ENCODE measurements at regions not wholly inside any gene's neighbourhood (a gene's known extent, or its start where the extent isn't known, plus 50 kb on each side); places are given as distances from the start of the nearest gene placed in this dataset.
A peak's percentile ranks its signal among the peaks of the same experiment; 100 is the strongest.

DNA sequence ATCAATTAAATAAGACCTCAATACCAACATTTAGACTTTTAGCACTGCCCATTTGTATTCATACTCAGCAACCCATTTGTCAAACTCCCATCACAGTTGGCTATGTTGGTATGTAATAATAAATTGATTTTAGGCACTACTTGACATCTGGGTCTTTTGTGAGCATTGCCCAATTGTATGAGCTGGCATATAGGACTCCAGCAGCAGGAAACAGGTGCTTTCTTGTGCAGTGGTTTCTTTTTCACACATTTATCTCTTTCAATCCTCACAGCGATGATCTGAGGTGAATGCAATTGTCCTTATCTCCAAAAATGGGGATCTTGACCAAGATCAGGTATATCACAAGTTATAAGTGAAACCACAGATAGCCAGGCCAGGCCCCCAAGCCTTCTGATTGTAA, 96.9 kb upstream of the OXGR1 start:
- H3K9ac ChIP-seq (ENCODE audit: low read length): no peak overlapping the region
- no peak overlapping the region for H3K4me3 ChIP-seq (ENCODE audit: low read length)
- no peaks in the 10 kb centered on the region for H3K27me3 ChIP-seq (ENCODE audit: control insufficient read depth, insufficient read depth, low read length)
- no peaks in the 10 kb centered on the region for H3K4me1 ChIP-seq (ENCODE audit: control insufficient read depth, insufficient read depth, low read length)
- no peaks in the 10 kb centered on the region for H3K9me3 ChIP-seq (ENCODE audit: control insufficient read depth, low read length)
- H3K36me3 ChIP-seq (ENCODE audit: control insufficient read depth, insufficient read depth, low read length): no peaks in the 10 kb centered on the region

GRCh38 chr13:97100821-97101220, 106.5 kb upstream of the OXGR1 start:
- no peaks in the 10 kb centered on the region for H3K9me3 ChIP-seq (ENCODE audit: control insufficient read depth, low read length)
- no peaks in the 10 kb centered on the region for H3K27me3 ChIP-seq (ENCODE audit: control insufficient read depth, insufficient read depth, low read length)
- no peak overlapping the region for H3K4me3 ChIP-seq (ENCODE audit: low read length)
- H3K36me3 ChIP-seq (ENCODE audit: control insufficient read depth, insufficient read depth, low read length): no peaks in the 10 kb centered on the region
- H3K4me1 ChIP-seq (ENCODE audit: control insufficient read depth, insufficient read depth, low read length): no peaks in the 10 kb centered on the region
- no peak overlapping the region for H3K9ac ChIP-seq (ENCODE audit: low read length)

DNA sequence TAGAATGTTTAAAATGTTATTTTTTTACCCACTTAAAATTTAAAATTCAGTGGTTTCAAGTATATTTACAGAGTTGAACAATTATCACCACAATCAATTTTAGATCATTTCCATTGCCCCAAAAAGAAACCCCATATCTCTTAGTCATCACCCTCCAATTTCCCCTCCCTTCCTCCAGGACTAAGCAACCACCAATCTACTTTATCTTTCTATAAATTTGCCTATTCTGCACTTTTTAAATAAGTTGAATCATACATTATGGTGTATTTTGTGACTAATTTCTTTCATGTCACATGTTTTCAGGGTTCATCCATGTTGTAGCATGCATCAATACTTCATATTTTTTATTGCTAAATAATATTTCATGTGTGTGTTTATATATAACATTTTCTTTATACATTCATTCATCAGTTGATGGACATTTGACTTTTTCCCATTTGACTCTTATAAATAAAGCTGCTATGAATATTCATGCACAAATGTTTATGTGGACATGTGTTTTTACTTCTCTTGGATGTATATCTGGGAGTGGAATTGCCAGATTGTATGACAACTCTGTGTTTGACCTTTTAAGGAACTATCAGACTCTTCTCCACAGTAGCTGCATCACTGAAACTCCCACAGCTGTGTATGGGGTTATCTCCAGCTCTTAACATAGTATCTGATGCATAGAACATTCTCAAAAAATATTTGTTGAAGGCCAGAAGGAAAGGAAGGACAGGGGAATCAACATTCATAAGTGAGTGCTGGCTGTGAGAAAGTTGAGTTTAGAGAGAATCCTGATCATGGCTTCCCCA, 107.8 kb upstream of the OXGR1 start:
- H3K4me3 ChIP-seq (ENCODE audit: low read length): no peak overlapping the region
- no peak overlapping the region for H3K9ac ChIP-seq (ENCODE audit: low read length)
- no peaks in the 10 kb centered on the region for H3K36me3 ChIP-seq (ENCODE audit: control insufficient read depth, insufficient read depth, low read length)
- H3K27me3 ChIP-seq (ENCODE audit: control insufficient read depth, insufficient read depth, low read length): no peaks in the 10 kb centered on the region
- no peaks in the 10 kb centered on the region for H3K4me1 ChIP-seq (ENCODE audit: control insufficient read depth, insufficient read depth, low read length)
- no peaks in the 10 kb centered on the region for H3K9me3 ChIP-seq (ENCODE audit: control insufficient read depth, low read length)

- Histone ChIP-seq H3K9me3 (ENCODE audit: control insufficient read depth, low read length) (no peaks in the 10 kb centered on the region), H3K27me3 (ENCODE audit: control insufficient read depth, insufficient read depth, low read length) (no peaks in the 10 kb centered on the region), H3K36me3 (ENCODE audit: control insufficient read depth, insufficient read depth, low read length) (no peaks in the 10 kb centered on the region), H3K9ac (ENCODE audit: low read length) (no peak overlapping the region), H3K4me3 (ENCODE audit: low read length) (no peak overlapping the region), H3K4me1 (ENCODE audit: control insufficient read depth, insufficient read depth, low read length) (peaks cover 12% of the 10 kb centered on the region)
These were observed 112.0 kb upstream of the OXGR1 start for GRCh38 chr13:97106323-97106722.

DNA sequence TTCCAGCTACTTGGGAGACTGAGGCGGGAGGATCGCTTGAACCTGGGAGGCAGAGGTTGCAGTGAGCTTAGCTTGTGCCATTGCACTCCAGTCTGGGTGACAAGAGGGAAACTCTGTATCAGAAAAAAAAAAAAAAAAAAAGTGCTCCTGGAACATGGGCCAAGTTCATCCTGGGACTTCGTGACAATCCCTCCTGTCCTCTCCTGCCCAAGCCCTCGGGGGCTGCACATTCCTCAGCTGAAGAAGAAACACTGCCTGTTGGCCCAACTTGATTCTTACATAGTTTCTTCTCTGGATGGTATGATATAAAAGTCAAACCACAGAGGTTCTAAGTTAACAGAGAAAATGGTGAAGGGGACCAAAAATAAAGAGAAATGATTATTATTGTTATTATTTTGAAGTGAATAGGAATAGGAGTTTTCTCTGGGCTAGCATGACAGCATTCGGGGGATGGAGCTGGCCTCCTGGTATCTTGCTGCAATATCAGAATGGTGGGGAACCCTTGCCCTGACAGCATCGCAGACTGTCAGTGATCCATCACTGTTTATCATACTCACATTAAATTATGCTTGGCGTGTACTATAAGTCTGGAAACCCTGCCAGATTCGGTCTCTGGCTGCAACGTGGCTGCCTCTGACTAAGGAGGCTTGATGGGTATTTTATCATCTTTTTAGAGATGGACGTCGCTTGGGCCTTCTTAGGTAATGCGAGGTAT, 113.7 kb upstream of the OXGR1 start:
- Histone ChIP-seq H3K4me3 (ENCODE audit: low read length) (no peak overlapping the region), H3K36me3 (ENCODE audit: control insufficient read depth, insufficient read depth, low read length) (no peaks in the 10 kb centered on the region), H3K9me3 (ENCODE audit: control insufficient read depth, low read length) (no peaks in the 10 kb centered on the region), H3K27me3 (ENCODE audit: control insufficient read depth, insufficient read depth, low read length) (no peaks in the 10 kb centered on the region), H3K4me1 (ENCODE audit: control insufficient read depth, insufficient read depth, low read length) (peaks cover 12% of the 10 kb centered on the region), H3K9ac (ENCODE audit: low read length) (no peak overlapping the region)

DNA sequence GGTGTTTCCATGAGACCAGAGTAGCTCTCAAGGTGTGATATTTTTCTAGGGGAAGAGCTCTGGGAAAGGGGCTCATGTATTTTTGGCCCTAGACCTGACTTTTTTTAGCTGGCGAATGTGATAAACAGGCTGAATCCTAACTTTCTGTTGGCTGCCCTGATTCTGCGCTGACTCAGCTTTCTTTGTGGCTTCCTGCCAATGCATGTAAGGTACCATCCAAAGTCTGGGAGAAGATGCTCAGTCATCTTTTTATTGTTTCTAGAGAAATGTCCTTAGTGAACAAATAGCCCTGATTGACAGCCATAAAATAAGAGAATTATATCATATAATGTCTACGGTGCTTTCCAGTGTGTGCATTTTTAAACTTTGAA, 113.6 kb upstream of the MBNL2 start:
- Histone ChIP-seq H3K27me3 (ENCODE audit: control insufficient read depth, insufficient read depth, low read length) (no peaks in the 10 kb centered on the region), H3K4me1 (ENCODE audit: control insufficient read depth, insufficient read depth, low read length) (peaks cover 12% of the 10 kb centered on the region), H3K9me3 (ENCODE audit: control insufficient read depth, low read length) (no peaks in the 10 kb centered on the region), H3K36me3 (ENCODE audit: control insufficient read depth, insufficient read depth, low read length) (no peaks in the 10 kb centered on the region), H3K4me3 (ENCODE audit: low read length) (no peak overlapping the region), H3K9ac (ENCODE audit: low read length) (no peak overlapping the region)

DNA sequence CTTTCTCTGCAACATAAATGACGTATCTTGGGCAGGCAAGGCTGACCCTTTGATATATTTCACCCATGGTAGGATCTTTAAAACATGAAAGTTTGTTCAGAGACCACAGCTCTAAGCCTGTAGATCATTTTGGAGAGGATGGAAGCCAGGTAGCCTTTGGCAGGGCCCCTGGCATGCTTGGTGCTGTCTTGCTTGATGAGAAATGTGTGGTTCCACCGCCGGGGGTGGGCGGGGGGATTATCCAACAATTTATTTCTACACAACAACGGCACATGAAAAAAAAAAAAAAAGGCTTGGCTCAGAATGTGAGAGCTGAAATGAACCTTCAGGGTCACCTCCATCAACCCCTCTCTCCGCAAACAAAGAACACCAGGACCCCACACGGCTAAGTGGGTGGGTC, 112.9 kb upstream of the MBNL2 start:
- H3K4me1 ChIP-seq (ENCODE audit: control insufficient read depth, insufficient read depth, low read length): peaks cover 12% of the 10 kb centered on the region
- H3K4me3 ChIP-seq (ENCODE audit: low read length): peak overlapping the region; percentile 1
- no peaks in the 10 kb centered on the region for H3K36me3 ChIP-seq (ENCODE audit: control insufficient read depth, insufficient read depth, low read length)
- H3K9me3 ChIP-seq (ENCODE audit: control insufficient read depth, low read length): no peaks in the 10 kb centered on the region
- no peaks in the 10 kb centered on the region for H3K27me3 ChIP-seq (ENCODE audit: control insufficient read depth, insufficient read depth, low read length)
- H3K9ac ChIP-seq (ENCODE audit: low read length): peak overlapping the region; percentile 31

DNA sequence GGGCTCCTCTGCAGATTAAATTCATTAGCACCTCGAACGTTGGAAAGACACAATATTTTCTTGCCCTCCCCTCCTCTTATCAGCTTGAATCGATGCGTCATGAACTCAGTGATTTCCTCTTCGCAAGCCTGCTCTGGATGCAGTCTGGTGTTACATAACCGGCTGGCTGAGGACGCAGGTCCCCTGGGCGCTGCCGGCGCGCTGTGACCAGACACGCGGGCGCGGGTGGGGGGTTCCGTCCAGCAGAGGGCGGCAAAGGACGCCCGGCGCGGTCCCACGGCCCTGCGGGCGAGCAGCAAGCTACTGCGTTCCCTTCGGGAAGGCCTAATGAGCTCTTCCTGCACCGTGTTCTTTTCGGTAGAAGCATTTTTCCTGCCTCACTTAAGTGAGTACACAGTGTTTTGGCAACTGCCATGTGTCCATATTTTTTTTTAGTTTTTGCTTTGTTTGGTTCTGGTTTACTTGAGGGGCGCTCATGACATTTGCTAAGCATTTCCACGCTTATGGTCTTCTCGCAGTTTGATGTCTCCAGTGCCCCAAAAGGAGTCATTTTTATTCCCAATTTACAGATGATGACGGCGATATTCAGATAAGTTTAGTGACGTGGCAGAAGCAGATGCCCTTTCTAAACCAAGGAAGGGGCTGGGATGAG, 112.2 kb upstream of the MBNL2 start:
- peaks cover 16% of the 10 kb centered on the region for H3K4me1 ChIP-seq (ENCODE audit: control insufficient read depth, insufficient read depth, low read length)
- H3K9me3 ChIP-seq (ENCODE audit: control insufficient read depth, low read length): no peaks in the 10 kb centered on the region
- H3K27me3 ChIP-seq (ENCODE audit: control insufficient read depth, insufficient read depth, low read length): no peaks in the 10 kb centered on the region
- H3K36me3 ChIP-seq (ENCODE audit: control insufficient read depth, insufficient read depth, low read length): no peaks in the 10 kb centered on the region
- H3K9ac ChIP-seq (ENCODE audit: low read length): peak overlapping the region; percentile 31
- peak overlapping the region; percentile 1 for H3K4me3 ChIP-seq (ENCODE audit: low read length)

GRCh38 chr13:97110936-97111335, 111.2 kb upstream of the MBNL2 start:
- H3K27me3 ChIP-seq (ENCODE audit: control insufficient read depth, insufficient read depth, low read length): no peaks in the 10 kb centered on the region
- H3K36me3 ChIP-seq (ENCODE audit: control insufficient read depth, insufficient read depth, low read length): no peaks in the 10 kb centered on the region
- H3K4me1 ChIP-seq (ENCODE audit: control insufficient read depth, insufficient read depth, low read length): peaks cover 25% of the 10 kb centered on the region
- no peak overlapping the region for H3K4me3 ChIP-seq (ENCODE audit: low read length)
- H3K9ac ChIP-seq (ENCODE audit: low read length): no peak overlapping the region
- no peaks in the 10 kb centered on the region for H3K9me3 ChIP-seq (ENCODE audit: control insufficient read depth, low read length)

DNA sequence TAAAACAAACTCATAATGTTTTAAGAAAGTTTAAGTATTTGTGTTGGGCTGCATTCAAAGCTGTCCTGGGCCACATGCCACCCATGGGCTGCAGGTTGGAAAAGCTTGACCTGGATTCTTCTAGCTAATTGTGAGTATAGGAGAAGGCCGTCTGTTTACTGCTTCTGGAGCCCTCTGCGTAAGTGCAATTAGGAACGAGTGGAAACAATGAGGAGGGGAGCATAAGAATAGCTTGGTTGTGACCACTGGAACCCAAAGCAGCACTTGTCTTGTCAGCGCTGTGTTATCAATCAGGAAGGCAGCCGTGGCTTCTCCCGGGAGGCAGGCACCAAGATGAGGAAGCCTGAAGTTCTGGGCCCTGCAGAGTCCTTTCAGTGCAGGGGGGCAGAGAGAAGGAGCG, 110.4 kb upstream of the MBNL2 start:
- Histone ChIP-seq H3K27me3 (ENCODE audit: control insufficient read depth, insufficient read depth, low read length) (no peaks in the 10 kb centered on the region), H3K9me3 (ENCODE audit: control insufficient read depth, low read length) (no peaks in the 10 kb centered on the region), H3K4me3 (ENCODE audit: low read length) (no peak overlapping the region), H3K4me1 (ENCODE audit: control insufficient read depth, insufficient read depth, low read length) (peaks cover 25% of the 10 kb centered on the region), H3K9ac (ENCODE audit: low read length) (no peak overlapping the region), H3K36me3 (ENCODE audit: control insufficient read depth, insufficient read depth, low read length) (no peaks in the 10 kb centered on the region)

DNA sequence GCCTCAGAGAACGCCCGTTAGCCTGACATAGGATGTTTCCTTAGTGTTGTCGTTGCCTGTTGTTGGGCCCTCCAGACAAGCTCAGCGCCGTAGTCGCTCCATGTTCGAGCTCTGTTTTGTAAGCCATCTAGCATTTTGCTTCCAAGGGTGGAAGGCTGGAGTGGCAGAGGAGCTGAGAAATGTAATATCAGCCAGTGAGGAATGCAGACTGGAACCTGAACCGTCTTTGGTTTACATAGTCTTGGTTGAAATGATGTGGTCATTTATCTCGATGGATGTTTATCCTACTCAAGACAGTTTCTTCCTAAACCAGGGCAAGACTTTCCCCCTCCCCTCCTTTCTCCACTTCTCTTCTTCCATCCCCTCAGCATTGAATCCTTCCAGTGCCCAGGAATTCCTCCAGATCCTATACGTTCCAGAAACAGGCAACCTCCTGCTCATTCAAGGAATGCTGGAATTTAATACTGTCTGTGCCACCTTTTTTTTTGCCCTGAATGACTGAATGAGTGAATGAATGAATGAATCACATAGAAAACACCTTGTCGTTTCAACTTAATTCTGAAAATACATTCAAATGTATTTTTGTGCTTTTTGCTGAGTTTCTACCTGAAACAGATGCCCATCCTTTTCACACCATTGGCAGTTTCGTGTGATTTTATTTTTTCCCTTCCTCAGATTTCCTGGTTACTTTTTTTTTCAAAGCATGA, 109.5 kb upstream of the MBNL2 start:
- Histone ChIP-seq H3K27me3 (ENCODE audit: control insufficient read depth, insufficient read depth, low read length) (no peaks in the 10 kb centered on the region), H3K9ac (ENCODE audit: low read length) (no peak overlapping the region), H3K4me3 (ENCODE audit: low read length) (no peak overlapping the region), H3K36me3 (ENCODE audit: control insufficient read depth, insufficient read depth, low read length) (no peaks in the 10 kb centered on the region), H3K9me3 (ENCODE audit: control insufficient read depth, low read length) (no peaks in the 10 kb centered on the region), H3K4me1 (ENCODE audit: control insufficient read depth, insufficient read depth, low read length) (peaks cover 25% of the 10 kb centered on the region)

Data from mucosa of stomach (tissue), 1 donor.